ENCODE measurements at regions not wholly inside any gene's neighbourhood (a gene's known extent, or its start where the extent isn't known, plus 50 kb on each side); places are given as distances from the start of the nearest gene placed in this dataset.
"Not testable (repeated sequence)": the region's sequence is repeated elsewhere in the genome, so short reads cannot be mapped to it uniquely, and the experiment has no call there.

- H3K27ac ChIP-seq = no peak overlapping the region
- no peak for DNase-seq (ENCODE audit: low read depth, low spot score)
These were observed 244.7 kb upstream of the WSB1 start for GRCh38 chr17:27049104-27049784.

- no peak for DNase-seq (ENCODE audit: low read depth, low spot score)
- no peak overlapping the region for H3K27ac ChIP-seq
These were observed 228.3 kb upstream of the WSB1 start for GRCh38 chr17:27065588-27065987.

GRCh38 chr17:27066315-27066714 lies 227.6 kb upstream of the WSB1 start:
- DNase-seq (ENCODE audit: low read depth, low spot score) = no peak
- no peak overlapping the region for H3K27ac ChIP-seq

DNA sequence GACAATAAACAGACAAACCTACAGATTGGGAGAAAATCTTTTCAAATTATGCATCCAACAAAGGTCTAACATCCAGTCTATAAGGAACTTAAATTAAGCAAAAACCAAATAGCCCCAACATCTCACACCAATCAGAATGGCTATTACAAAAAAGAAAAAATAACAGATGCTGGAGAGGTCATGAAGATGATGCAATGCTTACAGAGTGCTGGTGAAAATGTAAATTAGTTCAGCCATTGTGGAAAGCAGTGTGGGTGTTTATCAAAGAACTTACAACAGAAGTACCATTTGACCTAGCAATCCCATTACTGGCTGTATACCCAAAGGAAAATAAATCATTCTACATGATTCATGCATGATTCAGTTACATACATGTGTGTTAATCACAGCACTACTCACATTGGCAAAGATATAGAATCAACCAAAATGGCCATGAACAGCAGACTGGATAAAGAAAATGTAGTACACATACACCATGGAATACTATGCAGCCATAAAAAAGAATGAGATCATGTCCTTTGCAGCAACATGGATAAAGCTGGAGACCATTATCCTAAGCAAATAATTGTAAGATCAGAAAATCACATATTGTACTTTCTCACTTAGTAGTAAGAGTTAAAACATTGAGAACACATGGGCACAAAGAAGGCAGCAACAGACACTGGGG lies 223.9 kb upstream of the WSB1 start:
- DNase-seq (ENCODE audit: low read depth, low spot score) = no peak
- no peak overlapping the region for H3K27ac ChIP-seq

- no peak overlapping the region for H3K27ac ChIP-seq
- no peak for DNase-seq (ENCODE audit: low read depth, low spot score)
These were observed 223.1 kb upstream of the WSB1 start for GRCh38 chr17:27070836-27071235.

- no peak for DNase-seq (ENCODE audit: low read depth, low spot score)
- no peak overlapping the region for H3K27ac ChIP-seq
These were observed 221.0 kb upstream of the WSB1 start for GRCh38 chr17:27072885-27073284.

DNA sequence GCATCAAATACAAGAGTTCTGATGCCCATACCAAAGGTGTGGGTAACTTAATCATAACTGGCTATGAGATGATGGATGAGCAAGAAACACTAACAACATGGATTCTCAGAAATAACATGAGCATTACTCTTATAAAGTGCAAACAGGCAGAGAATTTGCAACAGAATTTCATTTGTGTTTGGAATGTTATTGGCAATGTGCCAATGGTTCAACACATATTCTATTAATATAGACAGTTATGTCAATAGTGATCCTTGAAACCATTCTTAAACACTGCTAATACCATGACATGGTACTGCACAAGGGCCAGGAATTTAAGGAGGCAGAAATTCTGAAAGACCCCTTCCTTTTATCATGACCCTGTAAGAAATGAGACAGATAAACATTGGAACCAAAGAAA lies 217.1 kb upstream of the WSB1 start:
- no peak overlapping the region for H3K27ac ChIP-seq
- DNase-seq (ENCODE audit: low read depth, low spot score) = no peak

- no peak for DNase-seq (ENCODE audit: low read depth, low spot score)
- H3K27ac ChIP-seq = no peak overlapping the region
These were observed 215.6 kb upstream of the WSB1 start for GRCh38 chr17:27078296-27078695.

DNA sequence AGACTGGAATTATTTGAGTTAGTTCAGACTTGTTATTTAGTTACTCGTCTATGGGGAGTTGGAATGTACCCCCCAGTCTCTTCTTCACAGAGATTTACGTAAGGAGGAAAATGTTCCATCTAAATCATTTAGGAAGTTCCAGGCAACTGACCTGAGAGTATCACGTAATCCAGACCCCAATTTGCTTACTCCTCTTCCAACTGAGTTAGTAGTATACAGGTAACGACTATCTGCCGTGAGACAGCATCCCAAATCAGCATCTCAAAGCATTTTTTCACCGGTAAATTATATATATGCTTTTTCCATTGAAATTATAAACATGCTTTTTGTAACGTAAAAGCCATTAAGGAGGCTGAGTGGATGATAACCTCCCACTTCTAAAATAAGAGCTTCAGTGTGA lies 214.3 kb upstream of the WSB1 start:
- H3K27ac ChIP-seq = no peak overlapping the region
- no peak for DNase-seq (ENCODE audit: low read depth, low spot score)

- H3K27ac ChIP-seq = no peak overlapping the region
- no peak for DNase-seq (ENCODE audit: low read depth, low spot score)
These were observed 212.8 kb upstream of the WSB1 start for GRCh38 chr17:27081002-27081638.

DNA sequence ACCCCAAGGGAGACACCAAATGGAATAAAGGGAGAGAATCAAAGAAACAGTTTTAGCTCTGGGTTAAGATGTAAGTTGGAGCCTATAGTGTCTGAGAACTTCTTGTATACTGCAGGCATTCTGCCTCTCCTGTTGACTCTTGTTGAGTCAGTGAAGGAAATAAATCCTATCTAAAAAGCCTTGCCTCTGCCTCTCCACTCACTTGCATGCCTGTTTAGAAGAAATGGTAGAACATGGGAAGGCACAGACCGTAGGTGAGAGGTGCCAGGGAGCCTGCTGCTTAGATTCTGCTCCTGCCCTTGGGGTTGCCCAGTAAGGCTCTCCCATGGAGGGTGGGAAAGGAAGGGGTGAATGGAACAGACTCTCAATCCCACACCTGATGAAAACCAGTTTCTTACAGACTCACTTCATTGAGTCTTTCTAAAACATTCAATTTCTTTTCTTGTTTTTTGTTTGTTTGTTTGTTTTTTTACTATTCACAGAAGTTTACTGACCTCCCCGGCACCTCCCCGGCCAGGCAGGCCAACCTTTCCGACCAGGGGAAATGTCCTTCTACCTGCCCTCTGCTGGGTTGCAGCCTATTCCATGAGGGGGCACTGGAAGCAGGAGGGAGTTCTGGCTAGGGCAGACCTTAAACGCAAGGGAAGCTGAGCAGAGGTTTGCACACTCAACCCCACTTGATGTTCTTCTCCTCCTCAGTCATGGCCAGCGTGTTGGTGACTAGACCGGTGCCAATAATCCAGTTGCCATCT lies 211.7 kb upstream of the WSB1 start:
- no peak overlapping the region for H3K27ac ChIP-seq
- DNase-seq (ENCODE audit: low read depth, low spot score) = no peak

GRCh38 chr17:27082775-27083154 lies 211.1 kb upstream of the WSB1 start:
- DNase-seq (ENCODE audit: low read depth, low spot score) = no peak
- H3K27ac ChIP-seq = no peak overlapping the region

DNA sequence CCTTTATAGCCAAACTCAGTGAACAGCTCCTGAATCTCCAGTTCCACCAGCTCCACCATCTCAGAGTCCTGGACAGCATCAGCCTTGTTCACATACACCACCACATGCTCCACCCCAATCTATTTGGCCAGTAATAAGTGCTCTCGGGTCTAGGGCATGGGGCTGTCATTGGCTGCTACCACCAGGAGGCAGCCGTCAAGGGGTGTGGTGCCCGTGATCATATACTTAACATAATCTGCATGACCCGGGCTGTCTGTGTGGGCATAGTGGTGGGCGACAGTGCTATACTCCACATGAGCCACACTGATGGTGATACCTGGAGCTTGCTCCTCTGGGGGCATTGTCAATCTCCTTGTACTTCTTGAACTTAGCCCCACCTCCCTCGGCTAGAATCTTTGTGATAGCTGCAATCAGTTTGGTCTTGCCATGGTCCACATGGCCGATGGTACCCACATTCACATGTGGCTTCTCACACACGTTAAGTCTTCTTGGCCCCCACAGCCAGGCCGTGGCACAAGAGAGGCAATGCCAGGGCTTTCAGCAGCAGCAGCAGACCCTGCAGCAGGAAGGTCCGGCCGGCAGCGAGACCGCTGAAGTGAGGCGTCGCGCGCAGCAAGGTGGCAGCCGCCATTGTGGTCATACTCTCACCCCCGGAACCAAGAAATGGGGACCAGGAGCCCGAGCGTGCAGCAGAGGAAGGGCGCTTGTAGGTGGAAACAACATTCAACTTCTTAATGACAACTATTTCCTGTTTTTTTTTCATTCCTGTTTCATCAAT lies 210.3 kb upstream of the WSB1 start:
- DNase-seq (ENCODE audit: low read depth, low spot score) = no peak
- no peak overlapping the region for H3K27ac ChIP-seq

DNA sequence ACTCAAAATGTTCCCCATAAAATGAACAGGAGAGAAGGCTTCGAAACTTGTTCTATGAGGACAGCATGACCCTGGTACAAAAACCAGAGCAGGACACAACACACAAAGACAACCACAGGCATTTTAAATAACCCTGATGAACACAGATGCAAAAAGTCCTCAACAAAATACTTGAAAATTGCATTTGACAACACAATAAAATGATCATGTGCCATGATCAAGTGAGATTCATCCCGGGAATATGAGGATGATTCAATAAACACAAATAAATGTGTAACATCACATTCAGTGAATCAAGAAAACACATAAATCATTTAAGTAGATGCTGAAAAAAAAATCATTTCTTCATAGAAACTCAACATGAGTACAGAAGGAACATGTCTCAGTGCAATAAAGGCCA lies 208.4 kb upstream of the WSB1 start:
- DNase-seq (ENCODE audit: low read depth, low spot score) = no peak
- no peak overlapping the region for H3K27ac ChIP-seq

GRCh38 chr17:27086526-27086925 lies 207.4 kb upstream of the WSB1 start:
- H3K27ac ChIP-seq = no peak overlapping the region

DNA sequence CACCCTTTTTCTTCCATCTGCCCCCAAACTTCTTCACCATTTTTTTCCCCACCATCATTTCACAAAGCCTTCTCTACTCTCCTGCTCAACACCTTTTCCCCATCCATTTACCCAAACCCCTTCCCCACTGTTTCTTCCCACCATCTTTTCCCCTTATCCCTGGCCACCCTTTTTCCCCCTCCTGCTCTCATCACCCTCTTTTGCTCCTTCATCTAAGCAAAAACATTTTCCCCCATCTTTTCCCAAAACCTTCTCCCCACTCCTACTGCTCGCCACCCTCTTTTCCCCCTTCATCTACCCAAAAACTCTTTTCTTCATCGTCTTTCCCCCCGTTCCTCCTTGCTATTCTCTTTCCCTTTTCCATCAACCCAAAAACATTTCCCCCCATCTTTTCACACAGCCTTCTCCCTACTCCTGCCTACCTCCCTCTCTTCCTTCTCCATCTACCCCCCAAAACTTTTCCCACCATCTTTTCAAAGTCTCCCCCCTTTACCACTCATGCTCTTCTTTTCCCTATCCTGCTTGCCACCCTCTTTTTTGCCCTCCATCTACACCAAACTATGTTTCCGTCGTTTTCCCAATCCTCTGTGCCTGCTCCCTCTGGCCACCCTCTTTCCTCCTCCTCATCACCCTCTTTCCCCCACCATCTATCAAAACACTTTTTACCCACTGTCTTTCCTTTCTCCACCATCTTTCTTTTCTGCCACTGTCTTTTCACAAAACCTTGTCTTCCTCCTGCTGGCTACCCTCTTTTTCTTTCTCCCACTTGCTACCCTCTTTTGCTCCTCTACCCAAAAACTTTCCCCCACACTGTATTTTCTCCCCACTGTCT lies 205.8 kb upstream of the WSB1 start:
- no peak for DNase-seq (ENCODE audit: low read depth, low spot score)
- no peak overlapping the region for H3K27ac ChIP-seq

More at GRCh38 chr17:27086526-27086925, 207.4 kb upstream of the WSB1 start:
- no peak for DNase-seq (ENCODE audit: low read depth, low spot score)

DNA sequence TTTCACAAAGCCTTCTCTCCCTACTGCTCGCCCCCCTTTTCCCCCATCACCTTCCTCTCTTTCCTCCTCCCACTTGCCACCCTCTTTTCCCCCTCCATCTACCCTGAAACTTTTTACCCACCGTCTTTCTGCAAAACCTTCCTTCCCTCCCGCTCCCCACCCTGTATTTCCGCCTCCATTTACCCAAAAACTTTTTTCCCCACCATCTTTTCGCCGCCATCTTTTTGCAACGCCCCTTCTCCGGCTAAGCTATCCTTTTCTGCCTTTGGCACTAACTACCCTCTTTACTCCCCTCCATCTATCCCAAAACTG lies 205.2 kb upstream of the WSB1 start:
- no peak overlapping the region for H3K27ac ChIP-seq
- no peak for DNase-seq (ENCODE audit: low read depth, low spot score)

DNA sequence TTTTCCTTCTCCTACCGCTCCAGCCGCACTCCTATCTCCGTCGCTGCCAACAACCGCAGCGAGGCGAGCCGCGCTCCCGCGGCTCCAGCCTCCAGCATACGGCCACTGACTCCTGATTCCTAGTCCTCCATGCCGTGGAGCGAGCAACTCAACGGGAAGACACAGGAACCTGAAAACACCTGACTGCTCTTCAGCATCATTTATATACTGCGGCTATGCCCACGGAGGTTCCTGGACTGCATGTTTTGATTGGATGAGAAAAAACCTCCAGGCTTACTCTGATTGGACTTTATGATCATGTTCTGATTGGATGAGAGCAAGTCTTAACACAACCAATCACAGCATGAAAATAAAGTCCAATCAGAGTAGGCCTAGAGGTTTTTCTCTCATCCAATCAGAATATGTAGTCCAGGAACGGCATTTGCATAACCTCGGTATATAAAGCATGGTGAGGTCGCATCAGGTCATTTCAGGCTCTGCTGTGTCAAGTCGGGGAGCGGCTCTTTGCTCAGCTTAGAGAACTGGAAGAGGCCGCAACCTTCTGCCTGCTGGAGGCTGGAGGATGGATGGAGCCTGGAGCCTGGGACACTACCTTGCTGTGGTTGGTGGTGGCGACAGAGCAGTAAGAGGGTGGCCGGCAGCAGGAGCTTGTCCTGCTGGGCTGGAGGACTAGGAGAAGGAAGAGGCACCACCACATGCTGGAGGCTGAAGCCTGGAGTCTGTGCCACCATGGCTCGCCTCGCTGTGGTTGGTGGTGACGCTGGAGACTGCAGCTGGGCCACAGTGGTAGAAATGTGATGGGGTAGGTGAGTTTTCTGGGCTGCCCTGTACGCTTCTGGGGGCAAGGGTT lies 204.6 kb upstream of the WSB1 start:
- H3K27ac ChIP-seq; DNase-seq (ENCODE audit: low read depth, low spot score): not testable (repeated sequence)

DNA sequence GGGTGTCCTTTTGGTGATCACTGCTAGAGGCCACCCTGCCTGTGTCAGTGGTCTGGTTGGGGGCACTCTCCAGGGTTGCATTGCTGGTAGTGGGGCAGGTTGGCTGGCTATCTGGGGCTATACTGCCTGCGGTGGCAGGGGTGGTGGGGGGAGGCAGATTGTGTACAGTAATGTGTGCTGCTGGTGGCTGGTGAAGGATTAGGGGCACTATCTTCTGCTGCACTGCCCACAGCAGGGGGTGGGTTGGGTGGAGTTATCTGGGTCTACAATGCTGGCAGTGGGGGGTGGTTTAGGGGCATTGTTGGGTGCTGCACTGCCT lies 204.0 kb upstream of the WSB1 start:
- no peak overlapping the region for H3K27ac ChIP-seq
- DNase-seq (ENCODE audit: low read depth, low spot score) = no peak
